ENCODE measurements at regions not wholly inside any gene's neighbourhood (a gene's known extent, or its start where the extent isn't known, plus 50 kb on each side); places are given as distances from the start of the nearest gene placed in this dataset.

DNA sequence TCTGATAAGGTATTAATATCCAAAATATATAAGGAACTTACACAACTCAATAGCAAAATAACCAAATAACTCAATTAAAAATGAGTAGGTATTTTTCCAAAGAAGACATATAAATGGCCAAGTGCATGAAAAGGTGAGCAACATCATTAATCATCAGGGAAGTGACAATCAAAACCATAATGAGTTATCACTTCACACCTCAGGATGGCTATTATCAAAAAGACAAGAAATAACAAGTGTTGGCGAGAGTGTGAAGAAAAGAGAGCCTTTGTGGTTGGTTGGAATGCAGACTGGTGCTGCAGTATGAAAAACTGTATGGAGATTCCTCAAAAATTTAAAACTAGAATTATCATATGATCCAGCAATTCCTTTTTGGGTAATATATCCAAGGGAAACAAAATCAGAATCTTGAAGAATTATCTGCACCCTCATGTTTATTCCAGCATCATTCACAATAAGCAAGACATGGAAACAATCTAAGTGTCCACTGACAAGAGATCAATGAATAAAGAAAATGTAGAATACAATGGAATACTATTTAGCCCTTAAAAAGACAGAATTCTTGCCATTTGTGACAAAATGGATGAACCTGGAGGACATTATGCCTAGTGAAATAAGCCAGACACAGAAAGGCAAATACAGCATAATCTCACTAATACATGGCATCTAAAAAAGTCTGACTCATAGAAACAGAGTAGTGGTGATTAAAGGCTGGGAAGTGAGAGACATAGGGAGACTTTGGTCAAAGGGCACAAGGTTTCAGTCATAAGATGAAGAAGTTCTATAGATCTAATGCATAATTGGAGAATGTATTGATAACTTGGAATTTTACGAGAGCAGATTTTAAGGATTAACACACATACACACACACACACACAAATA lies 175.6 kb downstream of the FOXA2 start:
- intact Hi-C loops (cut with micrococcal nuclease; ENCODE audit: unreplicated experiment) = no loop called here
- Histone ChIP-seq H3K9me3 (no peaks in the 10 kb centered on the region; the same call in 1 of the 2 replicates), H3K27me3 (replicated peaks; ENCODE audit: control insufficient read depth, insufficient read depth, low read length) (no peaks in the 10 kb centered on the region), H3K4me1 (peaks cover 53% of the 10 kb centered on the region), H3K36me3 (ENCODE audit: control insufficient read depth, insufficient read depth, low read length) (no peaks in the 10 kb centered on the region), H3K4me3 (ENCODE audit: low read depth, low read length) (no peak overlapping the region)
- H3K4me1 Mint-ChIP-seq (ENCODE audit: low read depth, unreplicated experiment) = peaks cover 68% of the 10 kb centered on the region
- CTCF ChIA-PET = interaction anchor here (0.7 kb wide), 1 partner anchor 614 kb away, joined by 3 read pairs; no protein-coding TSS in a partner anchor
- H3K27me3 Mint-ChIP-seq (ENCODE audit: insufficient read depth, unreplicated experiment) = no peaks in the 10 kb centered on the region
- peak overlapping the region; percentile 17 for H3K27ac Mint-ChIP-seq (ENCODE audit: unreplicated experiment)
- BruUV-seq (replicated peaks) = no TSS peak
- TF ChIP-seq, protein P1, sequence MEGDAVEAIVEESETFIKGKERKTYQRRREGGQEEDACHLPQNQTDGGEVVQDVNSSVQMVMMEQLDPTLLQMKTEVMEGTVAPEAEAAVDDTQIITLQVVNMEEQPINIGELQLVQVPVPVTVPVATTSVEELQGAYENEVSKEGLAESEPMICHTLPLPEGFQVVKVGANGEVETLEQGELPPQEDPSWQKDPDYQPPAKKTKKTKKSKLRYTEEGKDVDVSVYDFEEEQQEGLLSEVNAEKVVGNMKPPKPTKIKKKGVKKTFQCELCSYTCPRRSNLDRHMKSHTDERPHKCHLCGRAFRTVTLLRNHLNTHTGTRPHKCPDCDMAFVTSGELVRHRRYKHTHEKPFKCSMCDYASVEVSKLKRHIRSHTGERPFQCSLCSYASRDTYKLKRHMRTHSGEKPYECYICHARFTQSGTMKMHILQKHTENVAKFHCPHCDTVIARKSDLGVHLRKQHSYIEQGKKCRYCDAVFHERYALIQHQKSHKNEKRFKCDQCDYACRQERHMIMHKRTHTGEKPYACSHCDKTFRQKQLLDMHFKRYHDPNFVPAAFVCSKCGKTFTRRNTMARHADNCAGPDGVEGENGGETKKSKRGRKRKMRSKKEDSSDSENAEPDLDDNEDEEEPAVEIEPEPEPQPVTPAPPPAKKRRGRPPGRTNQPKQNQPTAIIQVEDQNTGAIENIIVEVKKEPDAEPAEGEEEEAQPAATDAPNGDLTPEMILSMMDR (IDR thresholded peaks at IDR 0.05; ENCODE audit: insufficient read depth in 1 of 2, low read depth in 1 of 2, low read length in 1 of 2, severe bottlenecking in 1 of 2, unreplicated experiment in 1 of 2) = no peak
- no peak for DNase-seq
- POLR2A ChIA-PET = no interaction called here
- H3K9me3 Mint-ChIP-seq (ENCODE audit: unreplicated experiment) = peaks cover 25% of the 10 kb centered on the region
- no peak overlapping the region for H3K4me3 Mint-ChIP-seq (ENCODE audit: unreplicated experiment)
- H3K36me3 Mint-ChIP-seq (ENCODE audit: insufficient read depth, unreplicated experiment) = peaks cover 6% of the 10 kb centered on the region

DNA sequence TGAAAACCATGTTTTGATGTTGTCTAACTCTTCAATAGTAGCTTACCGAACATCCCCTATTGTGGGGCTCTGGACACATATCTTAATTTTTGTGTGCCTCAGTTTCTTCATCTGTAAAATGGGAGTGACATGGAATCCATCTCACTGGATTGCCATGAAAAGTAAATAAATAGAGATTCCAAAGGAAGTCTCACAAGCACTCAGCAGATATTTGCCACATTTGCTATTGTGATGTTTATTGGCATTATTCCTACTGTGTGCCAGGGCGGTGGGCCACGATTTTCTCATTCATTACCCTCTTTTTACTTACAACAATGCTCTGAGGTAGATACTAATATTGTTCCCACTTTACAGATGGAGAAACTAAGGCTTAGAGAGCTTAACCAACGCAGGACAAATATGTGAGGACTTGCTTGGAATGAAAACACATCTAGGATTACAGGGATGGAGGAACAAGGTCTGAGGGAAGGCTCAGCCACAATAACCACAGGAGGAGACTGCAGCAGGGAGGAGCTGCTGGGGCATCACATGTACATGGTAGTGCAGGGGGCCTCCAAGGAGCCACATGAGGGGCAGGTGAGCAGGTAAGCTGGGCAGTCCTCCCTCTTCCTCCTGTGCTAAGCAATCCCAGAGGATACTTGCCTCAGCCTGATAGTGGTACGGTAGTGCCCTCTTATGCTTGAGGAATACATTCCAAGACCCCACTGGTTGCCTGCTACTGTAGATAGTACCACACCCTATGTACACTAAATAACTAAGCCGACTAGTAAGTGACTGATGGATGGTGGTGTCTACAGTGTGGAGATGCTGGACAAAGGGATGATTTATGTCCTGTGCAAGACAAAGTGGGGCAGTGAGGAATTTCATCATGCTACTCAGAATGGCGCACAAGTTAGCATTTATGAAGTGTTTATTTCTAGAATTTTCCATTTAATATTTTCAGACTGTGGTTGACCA lies 176.9 kb downstream of the FOXA2 start:
- intact Hi-C loops (cut with micrococcal nuclease; ENCODE audit: unreplicated experiment) = no loop called here
- no TSS peak for BruUV-seq (replicated peaks)

More for the DNA sequence above, 176.9 kb downstream of the FOXA2 start:
- Histone ChIP-seq H3K27me3 (replicated peaks; ENCODE audit: control insufficient read depth, insufficient read depth, low read length) (no peaks in the 10 kb centered on the region), H3K9me3 (no peaks in the 10 kb centered on the region; the same call in 1 of the 2 replicates), H3K4me1 (peaks cover 43% of the 10 kb centered on the region), H3K36me3 (ENCODE audit: control insufficient read depth, insufficient read depth, low read length) (no peaks in the 10 kb centered on the region), H3K4me3 (ENCODE audit: low read depth, low read length) (no peak overlapping the region)
- CTCF ChIA-PET = no interaction called here
- DNase-seq = no peak
- Mint-ChIP-seq H3K4me1 (ENCODE audit: low read depth, unreplicated experiment) (peaks cover 62% of the 10 kb centered on the region), H3K36me3 (ENCODE audit: insufficient read depth, unreplicated experiment) (no peaks in the 10 kb centered on the region), H3K4me3 (ENCODE audit: unreplicated experiment) (no peak overlapping the region), H3K27me3 (ENCODE audit: insufficient read depth, unreplicated experiment) (no peaks in the 10 kb centered on the region), H3K27ac (ENCODE audit: unreplicated experiment) (peak overlapping the region; percentile 17), H3K9me3 (ENCODE audit: unreplicated experiment) (peaks cover 16% of the 10 kb centered on the region)
- POLR2A ChIA-PET = no interaction called here
- TF ChIP-seq, protein P1 (IDR thresholded peaks at IDR 0.05; ENCODE audit: insufficient read depth in 1 of 2, low read depth in 1 of 2, low read length in 1 of 2, severe bottlenecking in 1 of 2, unreplicated experiment in 1 of 2) = no peak

Data from Caco-2 (cell line).